HG02623 (cell line): ENCODE measurements at regions not wholly inside any gene's neighbourhood (a gene's known extent, or its start where the extent isn't known, plus 50 kb on each side); places are given as distances from the start of the nearest gene placed in this dataset.

Experiments used
- ATAC-seq: cut with Tn5 transposase; IDR thresholded peaks from one replicate; pipeline ENCODE4 v1.9.1; 2021; ENCODE audit warnings: moderate library complexity; ENCODE audit not compliant: unreplicated experiment

DNA sequence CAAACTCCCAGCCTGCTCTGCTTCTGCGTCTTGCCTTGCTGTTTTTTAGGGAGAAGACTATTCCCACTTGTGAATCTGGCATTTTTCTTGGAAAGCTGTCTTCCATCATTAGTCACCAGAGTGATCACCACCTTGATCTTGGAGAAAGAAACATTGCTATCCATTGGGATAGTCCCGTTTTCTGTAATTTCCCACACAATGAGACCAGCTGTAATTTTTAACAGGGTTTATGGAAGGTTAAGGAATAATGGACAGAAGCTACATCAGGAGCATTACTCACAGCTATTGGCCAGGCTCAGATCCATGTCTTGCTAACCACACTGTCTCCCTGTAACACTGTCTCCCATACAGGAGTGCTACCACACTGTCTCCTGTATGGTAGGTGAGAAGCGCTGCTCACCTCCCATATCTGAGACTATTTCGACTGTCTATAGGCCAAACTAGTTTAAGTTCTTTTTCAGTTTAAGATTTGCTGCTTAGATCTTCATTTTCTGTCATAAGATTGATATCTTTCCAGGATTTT, 523.0 kb downstream of the SPRY1 start:
- ATAC-seq, result no peak

DNA sequence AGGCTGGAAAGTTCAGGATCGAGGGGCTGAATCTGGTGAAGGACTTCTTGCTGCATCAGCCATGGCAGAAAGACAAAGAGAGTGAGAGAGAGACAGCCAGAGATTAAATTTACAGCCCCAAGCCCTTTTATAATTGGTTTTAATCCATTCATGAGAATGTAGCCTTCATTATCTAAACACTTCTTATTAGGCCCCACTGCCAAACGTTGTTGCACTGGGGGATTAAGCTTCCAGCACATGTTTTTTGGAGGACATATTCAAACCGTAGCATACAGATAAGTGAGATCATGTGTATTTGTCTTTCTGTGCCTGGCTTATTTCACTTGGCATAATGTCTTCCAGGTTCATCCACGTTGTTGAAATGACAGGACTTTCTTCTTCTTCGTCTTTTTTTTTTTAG, 524.7 kb downstream of the SPRY1 start:
- no peak for ATAC-seq

DNA sequence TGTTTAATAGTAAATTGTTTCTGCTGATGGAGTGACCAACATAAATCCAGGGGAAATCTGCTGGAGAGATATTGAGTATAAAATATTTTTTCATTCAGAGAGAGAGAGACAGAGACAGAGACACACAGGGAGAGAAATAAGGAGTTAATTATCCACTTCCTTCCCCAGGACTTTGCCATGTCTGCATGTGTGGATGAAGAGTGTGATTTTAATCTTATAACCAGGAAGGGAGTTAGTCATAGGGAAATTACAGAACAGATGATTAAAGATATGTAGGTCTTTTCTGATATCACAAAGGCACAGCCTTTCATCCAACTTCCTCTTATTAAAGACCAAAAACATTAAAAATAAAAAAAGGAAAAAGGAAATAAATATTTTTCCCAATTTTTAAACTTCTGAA, 526.3 kb downstream of the SPRY1 start:
- ATAC-seq, result no peak

DNA sequence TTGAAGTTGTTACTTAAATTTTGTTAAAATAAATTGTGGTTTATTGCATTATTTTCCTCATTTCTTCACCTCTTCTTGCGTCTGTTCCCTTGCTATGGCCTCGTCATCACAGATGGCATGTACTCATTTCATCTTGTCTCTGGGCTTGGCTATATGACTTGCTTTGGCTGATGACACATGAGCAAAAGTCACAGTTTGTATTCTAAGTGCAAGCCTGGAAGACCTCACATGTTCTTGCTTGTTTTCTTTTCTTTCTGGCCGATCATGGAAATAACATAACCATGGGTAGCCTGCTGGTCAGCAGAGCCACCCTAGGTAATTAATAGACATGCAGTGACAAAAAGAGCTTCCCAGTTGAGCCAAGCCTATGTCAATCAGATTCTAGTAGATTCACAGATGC, 527.9 kb downstream of the SPRY1 start:
- ATAC-seq, result no peak

DNA sequence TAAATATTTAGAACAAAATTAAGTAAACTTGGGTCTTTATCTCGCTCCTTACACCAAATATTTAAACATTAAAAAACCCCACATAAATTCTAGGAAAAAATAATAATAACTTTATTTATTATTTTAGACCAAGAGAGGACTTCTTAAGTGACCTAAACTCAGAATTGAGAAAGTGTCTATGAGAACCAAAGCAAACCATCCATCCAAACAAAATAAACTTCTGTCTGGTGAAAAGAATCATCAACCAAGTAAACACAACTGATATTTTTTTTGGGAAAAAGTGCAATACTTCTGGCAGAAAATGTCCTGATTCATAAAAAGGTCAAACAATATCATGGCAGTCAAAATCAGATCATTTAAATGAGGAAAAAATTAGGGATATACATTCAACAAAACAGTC, 533.0 kb downstream of the SPRY1 start:
- ATAC-seq, result no peak

DNA sequence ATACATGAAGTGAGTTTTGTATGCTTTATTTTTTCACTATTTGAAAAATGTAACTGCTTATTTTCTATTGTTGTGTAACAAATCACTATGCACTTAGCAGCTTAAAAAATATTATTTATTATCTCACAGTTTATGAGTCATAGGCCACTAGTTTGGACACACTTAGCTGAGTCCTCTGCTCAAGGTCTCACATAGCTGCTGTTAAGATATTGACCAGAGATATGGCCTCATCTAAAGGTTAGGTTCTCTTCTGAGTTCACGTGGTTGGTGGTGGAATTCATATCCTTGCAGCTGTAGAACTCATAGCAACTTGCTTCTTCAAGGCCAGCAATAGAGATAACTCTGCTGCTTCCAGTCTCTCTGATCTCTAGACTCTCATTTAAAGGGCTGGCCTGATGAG, 534.4 kb downstream of the SPRY1 start:
- ATAC-seq, result no peak

DNA sequence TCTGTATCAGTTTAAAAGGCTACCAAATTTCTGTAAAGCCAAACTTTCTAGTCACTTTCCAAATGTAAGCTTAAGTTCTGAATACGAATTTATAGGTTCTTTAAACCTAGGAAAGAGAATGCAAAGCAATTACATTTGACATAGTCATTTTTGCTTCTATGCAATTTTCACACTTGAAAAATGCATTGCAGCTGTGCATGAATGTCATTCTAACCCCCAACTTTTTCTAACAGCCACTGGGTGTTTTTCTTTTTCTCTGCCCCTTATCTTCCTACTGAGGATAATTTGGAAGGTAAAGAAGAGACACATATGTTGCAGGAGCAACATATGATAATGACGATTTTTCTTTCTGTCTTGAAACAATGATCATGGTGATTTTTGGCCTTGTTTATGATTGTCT, 537.5 kb downstream of the SPRY1 start:
- no peak for ATAC-seq

DNA sequence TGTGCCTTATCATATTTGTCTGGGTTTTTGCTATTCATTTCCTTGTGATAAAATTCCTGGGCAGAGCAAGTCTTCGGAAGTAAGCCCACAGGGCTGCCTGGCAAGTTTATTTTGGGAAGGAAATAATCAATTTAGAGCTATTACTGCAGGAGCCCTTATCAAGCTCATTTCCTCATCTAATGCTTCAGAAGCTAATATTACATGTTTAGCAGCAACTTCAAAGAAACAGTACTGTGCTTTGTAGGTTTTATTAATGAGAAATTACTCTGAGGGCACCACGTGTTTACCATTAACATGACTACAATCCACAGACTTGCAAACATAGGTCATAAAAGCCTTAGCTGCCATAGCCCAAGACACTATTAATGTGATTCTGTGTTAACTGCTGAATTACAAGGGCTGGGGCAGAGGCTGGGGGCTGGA, 540.0 kb downstream of the SPRY1 start:
- ATAC-seq, result no peak

DNA sequence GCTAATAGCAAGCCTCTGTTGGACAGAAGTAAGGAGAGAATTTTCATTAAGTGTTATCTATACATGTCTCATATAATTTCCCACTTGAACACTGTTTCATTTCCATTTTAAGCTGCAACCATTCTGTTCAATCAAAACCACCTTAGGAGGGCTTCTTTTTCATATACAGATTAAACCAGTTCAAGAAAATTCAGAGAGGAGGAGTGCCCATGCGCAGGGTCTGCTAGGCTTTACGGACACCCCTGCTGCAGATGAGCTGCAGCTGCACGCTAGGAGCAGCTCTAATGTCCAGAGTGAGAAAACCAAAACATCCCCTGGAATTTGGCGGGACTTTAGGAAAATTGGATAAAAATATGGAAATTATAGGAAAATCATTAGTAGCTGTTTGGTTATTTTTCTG, 541.0 kb downstream of the SPRY1 start:
- ATAC-seq, result no peak

DNA sequence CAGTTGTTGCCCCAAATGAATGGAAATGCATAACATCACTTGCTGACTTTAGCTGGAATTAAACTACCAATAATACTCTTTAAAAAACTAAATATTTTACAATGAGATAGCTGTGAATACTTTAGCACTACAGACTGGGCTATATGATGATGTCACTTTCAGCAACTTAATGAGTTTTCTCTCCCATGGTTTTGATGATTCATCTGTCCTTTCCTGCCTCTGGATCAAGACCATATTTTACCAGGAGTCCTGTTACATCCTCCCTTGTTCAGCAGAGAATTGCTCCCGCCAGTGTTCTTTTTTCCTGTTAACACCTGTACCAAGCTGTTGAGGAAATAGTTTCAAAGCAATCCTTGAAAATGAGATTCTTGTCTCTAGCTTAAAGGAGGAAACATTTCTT, 543.0 kb downstream of the SPRY1 start:
- no peak for ATAC-seq

DNA sequence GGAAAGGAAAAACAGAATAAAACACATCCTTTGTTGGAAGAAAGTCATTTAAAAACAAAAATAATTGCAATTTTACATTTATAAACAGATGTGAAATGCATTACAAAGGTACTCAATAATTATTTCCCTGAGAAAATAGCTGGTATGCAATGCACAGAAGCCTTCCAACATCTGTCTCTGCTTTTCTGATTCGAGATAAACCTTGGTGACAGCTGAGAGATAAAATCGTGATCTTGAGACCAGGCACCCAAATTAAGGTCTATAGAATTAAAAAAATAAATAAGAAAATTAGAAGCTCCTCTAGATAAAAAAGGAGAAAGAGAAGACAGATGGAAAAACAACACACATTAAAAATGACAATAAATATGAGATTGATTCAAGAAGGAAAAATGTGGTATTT, 544.0 kb downstream of the SPRY1 start:
- no peak for ATAC-seq

DNA sequence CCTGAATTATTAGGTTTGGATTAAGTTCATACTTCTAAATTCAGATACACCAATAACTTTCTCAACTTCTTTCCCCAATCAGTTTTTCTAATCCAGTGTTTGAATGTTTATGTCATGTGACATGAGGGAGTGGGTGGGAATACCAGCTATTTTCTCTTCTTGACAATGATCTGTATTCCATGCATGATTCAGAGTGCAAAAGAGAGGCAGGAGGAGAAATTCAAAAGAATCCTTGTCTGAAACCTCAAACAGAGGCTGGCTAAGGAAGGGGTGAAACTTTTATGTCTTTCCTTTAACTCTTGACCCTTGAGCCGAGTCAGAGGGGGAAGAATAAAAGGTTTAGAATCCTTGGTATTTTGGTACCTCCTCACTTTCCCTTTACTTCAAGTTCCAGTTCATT, 544.7 kb downstream of the SPRY1 start:
- ATAC-seq, result no peak

DNA sequence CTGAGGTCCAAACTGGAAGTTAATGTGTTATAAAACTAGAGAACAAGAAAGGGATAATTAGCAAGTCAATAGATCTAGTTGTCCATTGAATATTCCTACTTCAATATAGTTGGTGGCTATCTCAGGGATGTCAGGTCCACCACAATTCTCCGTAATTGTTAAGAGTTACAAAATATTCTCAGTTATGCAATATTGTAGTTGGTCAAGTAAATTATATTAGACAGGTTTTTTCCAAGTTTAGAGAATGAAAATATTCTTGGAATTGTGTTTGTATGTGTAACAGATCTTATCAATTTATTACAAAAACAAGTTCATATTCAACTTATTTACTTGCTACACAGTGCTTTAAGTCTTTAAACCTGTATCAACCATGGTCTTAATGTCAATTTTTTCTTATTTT, 547.4 kb downstream of the SPRY1 start:
- ATAC-seq, result no peak

DNA sequence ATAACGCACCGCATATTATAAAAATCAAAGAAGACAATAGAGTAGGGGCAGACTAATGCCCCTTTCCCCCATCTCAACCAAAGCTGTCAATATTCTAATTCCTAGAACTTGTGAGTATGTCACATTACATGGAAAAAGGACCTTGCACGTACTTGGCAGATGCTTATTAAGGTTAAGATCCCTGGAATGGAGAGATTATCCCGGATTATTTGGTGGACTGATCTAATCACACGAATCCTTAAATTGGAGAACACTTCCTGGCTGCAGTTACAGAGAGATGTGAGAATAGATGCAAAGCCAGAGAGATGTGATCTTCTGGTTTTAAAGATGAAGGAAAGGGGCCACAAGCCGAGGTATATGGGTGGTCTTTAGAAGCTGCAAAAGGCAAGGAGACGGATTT, 548.7 kb downstream of the SPRY1 start:
- ATAC-seq, result no peak

DNA sequence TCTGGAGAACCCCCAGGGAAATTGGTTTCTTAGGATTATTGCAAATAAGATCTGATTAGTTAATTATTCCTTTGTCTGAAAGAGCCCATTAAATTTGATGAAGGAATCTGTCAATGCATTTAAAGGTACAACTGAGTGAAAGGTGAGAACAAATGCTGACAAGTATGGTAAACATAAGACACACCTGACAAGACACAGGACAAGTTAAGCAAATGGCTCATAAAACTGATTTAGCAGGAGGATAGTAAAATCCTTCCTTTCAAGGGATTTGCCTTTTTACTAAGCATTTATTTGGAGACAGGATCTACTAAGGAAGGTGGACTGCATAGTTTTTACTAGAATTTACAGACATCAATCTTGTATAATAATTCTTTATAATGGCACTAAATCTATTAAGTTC, 553.9 kb downstream of the SPRY1 start:
- no peak for ATAC-seq

DNA sequence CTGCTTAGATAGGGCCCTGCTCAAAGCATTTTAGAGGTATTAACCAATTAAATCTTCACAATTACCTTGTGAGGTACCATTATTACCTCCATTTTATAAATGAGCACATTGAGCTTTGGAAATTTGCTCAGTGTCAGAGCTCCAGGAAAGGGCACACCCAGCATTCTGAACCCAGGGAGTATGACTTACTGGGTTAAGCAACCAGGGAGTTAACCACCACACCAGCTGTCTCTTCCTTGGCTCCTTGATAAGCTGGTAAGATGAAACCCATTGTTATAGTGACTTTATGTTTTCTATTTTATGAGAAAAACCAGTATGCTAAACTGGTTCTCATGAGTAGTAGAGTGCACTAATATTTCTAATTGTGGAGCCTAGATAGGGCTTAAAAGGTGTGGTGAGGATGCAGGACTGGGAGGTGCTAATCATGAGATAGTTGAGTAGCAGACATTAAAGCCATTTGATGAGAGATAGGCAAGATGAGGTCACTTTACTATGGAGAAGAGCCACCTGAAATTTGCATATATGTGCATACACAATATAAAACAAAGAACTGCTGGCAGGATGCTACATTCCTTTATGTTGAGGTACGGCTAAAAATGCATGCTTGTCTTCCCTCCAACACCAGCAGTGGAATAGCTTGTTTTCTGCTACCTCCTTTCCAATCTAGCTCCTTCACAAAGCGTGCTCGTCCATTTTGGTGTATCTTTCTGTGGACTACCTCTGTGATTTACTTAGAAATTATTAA, 556.1 kb downstream of the SPRY1 start:
- no peak for ATAC-seq

DNA sequence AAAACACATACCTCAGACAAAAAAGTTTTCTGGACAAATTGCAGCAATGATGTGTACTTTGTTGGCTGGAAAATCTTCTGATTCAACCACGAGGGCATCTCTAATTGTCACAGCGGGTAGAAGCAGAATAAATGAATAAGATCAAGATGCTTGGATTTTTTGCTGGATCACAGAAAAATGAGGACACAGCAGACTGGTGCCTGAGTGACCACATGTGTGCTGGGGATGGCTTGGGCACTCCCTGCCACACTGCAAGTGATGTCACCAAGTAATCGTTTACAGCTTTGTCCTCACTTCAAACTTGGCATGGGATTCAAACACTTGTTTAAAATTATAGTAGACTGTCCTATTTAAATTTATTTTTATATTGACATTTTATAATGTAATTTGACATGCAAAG, 557.0 kb downstream of the SPRY1 start:
- no peak for ATAC-seq

DNA sequence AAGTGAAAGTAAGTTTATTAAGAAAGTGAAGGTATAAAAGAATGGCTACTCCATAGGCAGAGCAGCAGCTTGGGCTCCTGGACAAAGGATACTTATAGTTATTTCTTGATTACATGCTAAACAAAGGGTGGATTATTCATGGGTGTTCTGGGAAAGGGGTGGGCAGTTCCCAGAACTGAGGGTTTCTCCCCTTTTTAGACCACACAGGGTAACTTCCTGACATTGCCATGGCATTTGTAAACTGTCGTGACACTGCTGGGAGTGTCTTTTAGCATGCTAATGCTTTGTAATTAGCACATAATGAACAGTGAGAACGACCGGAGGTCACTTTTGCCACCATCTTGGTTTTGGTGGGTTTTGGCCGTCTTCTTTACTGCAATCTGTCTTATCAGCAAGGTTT, 557.6 kb downstream of the SPRY1 start:
- ATAC-seq, result no peak

DNA sequence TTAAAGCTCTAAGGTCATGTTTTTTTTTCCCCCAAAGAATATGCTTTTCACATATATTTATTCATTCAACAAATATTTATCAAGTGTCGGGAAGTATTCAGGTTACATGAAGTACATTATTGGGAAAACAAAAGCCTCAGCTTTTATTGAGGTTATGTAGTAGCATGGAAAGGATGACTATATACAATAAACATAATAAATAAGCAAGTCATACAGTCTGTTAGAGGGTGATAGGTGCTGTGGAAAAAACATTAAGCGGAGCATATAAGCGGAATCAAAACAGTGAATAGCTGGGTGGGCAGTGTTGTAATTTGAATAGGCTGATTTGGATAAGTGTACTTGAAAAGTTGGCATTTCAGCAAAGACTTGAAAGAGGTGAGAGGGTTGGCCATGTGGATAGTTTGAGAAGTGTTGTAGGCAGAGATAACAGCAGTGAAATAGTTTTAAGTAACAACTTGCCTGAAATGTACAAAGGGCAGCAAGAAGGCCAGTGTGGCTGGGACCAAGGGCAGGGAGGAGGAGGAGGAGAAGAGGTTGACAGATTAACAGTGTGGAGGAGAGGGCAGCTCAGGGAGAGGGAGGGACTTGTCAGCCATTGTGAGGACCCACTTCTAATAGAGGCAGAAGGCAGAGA, 558.7 kb downstream of the SPRY1 start:
- no peak for ATAC-seq

DNA sequence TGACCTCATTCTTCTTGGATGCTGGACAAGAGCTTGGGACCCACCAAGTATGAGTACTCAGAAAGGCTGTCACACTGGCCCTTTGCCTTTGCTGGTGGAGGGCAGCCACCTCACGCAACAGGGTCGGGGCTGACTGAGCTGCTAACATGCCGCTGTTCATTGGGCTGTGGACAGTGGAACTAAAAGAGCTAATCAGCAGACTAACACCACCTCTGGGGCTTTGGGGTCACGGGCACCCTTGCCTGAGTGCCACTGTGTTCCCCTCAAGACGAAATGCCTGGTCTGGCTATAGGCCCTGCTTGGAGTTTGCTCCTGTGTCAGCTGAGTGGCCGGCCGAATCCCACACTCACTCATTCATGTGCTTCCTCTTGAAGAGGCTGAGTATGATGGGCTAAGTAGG, 559.6 kb downstream of the SPRY1 start:
- no peak for ATAC-seq

DNA sequence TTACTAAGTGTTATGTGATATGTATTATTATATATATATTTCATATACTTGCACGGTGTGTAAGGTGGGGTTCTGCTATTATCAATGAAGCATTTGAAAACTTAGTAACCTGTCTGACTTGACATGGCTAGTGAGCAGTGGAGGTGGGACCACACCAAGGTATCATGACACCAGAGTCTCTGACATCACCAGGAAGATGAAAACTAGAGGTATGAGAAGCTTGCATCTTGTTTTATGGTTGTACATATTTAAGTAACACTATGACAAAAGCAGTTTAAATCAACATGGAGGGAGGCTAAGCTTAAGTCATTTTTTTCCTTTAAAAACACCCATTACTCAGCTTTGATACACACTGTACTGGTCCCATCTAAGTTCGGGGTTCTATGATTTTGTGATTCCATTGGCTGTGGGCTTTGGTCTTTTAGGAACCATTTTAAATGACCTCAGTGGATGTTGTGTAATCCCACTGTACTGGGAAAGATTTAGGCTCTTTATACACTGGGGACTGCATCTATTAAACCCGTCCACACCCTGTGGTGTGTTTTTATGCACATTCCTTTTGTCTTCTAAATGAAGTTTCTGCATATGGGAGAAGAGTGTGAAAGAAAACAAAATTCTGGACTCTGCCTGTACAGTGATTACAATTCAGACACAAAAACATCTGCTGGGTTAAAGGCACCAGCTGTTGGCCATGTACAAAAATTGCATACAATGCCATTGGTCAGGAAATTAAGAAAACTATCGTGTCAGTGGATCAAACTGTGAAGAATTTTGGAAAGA, 570.6 kb downstream of the SPRY1 start:
- ATAC-seq, result no peak

DNA sequence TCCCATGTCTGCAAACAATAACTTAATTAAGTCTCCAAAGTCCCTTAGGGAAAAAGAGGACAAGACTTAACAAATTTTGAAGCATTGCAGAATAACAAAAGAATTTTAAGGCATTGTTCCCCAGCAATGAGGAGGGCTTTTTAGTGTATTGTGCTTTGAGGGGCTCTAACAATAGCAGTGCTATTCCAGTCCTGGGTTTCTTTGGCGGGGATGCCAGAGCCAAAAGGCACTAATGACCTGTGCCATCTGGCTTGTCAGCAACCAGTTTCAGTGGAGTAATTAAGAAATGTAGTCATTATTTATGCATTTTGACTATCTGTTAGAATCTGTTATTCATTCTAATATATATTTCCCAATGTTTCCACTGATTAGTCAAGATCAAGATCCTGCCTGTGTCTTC, 575.4 kb downstream of the SPRY1 start:
- ATAC-seq, result no peak
